Activated CD4-positive, alpha-beta T cell treated with anti-CD3 and anti-CD28 coated beads, Interleukin-2, amount 50 U/mL, for 1 hour (primary cell): ENCODE measurements at regions not wholly inside any gene's neighbourhood (a gene's known extent, or its start where the extent isn't known, plus 50 kb on each side); places are given as distances from the start of the nearest gene placed in this dataset.

ENCODE experiments used
- DNase-seq: peaks from one replicate; pipeline ENCODE4 v3.0.0-alpha.2; 2020

DNA sequence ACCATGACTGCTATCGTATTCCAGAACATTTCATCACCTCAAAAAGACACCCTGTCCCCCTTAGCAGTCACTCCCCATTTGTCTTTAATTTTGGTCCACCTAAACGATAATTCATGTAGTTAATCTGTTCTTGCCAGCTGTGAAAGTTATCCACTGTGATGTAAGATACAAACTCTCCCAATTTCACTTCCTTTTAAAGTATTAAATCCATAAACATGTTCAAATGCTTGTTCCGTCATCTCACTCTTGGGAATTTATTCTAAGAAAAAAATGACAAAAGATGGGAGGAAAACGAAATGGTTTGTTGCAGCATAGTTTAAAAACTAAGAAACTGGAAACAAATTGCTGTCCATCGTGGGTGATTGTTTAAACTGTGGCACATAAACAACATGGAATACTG lies 53.7 kb upstream of the IRF2 start:
- DNase-seq, result no peak

DNA sequence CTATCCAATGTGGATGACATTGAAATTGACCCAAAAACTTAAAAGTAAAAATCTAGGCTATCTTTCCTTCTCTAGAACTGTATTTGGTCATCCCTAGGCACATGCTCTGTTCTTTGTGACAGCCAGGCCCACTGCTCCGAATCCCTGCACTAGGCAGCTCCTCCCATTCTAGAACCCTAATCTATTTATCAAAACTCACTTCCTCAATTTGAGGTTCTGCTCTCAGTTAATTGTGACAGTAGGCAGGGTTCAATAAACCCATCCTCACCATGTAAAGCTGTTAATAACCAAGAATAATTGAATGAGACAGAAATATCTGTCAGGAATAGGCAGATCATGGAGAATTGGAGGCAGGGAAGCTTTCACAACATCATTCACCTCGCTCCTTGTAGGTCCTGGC lies 51.9 kb upstream of the IRF2 start:
- no peak for DNase-seq
